NCI-H1436 (cell line): ENCODE measurements at regions not wholly inside any gene's neighbourhood (a gene's known extent, or its start where the extent isn't known, plus 50 kb on each side); places are given as distances from the start of the nearest gene placed in this dataset.
"Not testable (repeated sequence)": the region's sequence is repeated elsewhere in the genome, so short reads cannot be mapped to it uniquely, and the experiment has no call there.

ENCODE experiments used
- DNase-seq: peaks from one replicate; lab custom pipeline; 2025; lab: John Stamatoyannopoulos, UW

- DNase-seq, result peak; percentile 64
These were observed 174.2 kb downstream of the PTPRU start for GRCh38 chr1:29410476-29410875.

DNA sequence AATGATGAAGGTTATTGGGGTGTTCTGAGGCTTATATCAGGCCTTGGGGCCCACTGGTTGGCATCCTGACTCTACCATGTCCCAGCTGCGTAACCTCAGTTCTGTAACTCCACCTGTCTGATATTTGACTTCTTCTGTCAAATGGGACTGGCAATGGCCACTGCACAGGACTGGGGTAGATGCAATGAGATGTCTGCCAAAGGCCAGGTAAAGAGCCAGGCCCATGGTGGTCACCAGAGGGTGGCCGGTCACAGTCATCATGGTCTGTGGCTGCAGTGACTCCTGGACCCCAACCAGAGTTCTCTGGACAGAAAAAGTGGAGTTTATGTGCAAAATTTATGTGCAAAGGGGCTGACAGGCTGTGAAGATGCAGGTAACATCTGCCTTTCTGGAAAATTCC is 173.3 kb downstream of the PTPRU start:
- DNase-seq, result no peak

DNA sequence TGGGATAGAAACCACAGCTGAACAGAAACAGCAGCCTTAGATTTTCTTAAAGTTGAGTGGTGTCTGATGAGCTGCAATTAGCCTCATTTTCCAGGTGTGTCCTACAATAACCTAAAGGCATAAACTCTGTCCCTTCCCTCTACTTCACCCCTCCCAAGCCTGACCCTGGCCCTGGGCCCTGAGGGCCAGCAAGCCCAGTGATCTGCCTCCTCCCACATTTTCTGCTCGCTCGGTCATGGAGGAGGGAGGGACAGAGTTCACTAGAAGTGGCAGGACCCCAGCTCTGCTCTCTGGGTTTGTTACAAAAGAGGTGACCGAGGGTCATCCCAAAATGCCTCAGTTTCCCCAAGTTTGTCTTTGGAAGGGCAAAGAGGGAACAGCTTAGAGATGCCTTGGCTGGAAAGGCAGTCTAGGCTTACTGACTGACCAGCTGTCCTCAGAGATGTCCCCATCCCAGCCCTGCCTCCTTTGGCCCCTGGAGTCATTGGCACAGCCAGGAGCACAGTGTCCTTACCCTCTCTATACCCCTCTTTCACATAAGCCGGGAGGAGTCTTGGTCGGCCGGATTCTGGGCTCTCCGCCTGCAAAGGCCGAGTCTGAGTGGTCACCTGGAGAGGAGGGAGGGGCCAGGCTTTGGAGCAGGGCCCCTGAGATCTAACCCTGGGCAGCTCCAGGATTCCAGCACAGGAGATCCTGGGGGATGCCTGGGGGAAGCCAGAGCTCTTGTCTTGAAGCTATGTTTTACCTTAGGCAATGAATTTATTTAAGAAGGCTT is 172.7 kb downstream of the PTPRU start:
- no peak for DNase-seq

DNA sequence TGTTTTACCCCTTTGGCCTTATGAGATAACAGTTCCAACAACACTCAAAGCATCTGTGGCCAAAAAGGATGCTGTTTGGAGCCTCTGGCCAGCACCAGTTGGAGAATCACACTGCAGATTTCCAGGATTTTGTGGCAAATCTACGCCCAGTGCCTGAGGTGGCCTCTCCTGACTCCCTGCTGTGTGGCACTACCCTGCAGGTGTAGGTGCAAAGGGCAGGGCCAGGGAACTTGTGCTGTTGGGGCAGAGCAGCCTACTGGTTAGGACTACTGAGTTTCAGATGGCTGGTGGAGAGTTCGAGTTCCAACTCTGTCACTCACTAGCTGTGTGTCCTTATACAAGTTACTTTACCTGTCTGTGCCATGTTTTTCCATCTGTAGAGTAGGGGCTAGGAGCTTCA is 170.5 kb downstream of the PTPRU start:
- no peak for DNase-seq

DNA sequence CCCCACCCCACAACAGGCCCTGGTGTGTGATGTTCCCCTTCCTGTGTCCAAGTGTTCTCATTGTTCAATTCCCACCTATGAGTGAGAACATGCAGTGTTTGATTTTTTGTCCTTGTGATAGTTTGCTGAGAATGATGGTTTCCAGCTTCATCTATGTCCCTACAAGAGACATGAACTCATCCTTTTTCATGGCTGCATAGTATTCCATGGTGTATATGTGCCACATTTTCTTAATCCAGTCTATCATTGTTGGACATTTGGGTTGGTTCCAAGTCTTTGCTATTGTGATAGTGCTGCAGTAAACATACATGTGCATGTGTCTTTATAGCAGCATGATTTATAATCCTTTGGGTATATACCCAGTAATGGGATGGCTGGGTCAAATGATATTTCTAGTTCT is 163.9 kb downstream of the PTPRU start:
- not testable (repeated sequence) for DNase-seq

GRCh38 chr1:29399465-29399864 is 163.1 kb downstream of the PTPRU start:
- no peak for DNase-seq

DNA sequence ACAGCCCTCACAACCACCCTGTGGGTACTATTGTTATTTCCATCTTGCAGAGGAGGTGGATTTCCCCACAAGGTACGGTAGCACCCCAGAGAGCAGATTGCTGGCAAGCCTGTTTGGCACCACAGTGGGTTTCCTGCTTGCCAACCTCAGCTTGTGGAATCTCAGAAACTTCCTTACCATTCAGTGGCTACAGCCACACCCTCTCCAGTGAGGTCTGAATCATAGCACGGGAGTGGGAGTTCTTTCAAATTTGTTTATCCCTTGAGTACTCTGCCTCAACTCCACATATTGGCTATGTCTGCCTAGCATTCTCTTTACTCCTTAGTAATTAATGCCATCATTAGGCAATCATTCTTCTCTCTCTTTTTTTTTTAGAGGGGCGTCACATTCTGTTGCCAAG is 162.1 kb downstream of the PTPRU start:
- DNase-seq, result no peak

GRCh38 chr1:29397981-29398380 is 161.7 kb downstream of the PTPRU start:
- DNase-seq, result no peak

DNA sequence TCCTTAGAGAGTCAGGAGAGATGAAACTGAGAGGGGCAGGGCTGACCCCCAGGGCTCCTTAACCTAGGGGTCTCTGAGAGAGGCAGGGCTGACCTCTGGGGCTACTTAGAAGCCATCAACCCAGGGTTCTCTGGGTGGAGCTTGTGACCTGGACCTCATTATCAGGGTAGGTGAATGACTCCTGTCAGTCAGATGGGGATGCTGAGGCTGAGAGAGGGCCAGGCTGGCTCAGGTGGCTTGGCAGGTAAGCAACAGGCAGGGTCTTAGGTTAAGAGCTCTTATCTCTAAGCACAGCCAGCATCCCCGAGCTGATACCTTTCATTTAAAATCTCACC is 160.9 kb downstream of the PTPRU start:
- DNase-seq, result no peak

GRCh38 chr1:29396438-29397255 is 160.3 kb downstream of the PTPRU start:
- no peak for DNase-seq

GRCh38 chr1:29395736-29396437 is 159.6 kb downstream of the PTPRU start:
- no peak for DNase-seq

- no peak for DNase-seq
These were observed 158.4 kb downstream of the PTPRU start for GRCh38 chr1:29394521-29395225.

DNA sequence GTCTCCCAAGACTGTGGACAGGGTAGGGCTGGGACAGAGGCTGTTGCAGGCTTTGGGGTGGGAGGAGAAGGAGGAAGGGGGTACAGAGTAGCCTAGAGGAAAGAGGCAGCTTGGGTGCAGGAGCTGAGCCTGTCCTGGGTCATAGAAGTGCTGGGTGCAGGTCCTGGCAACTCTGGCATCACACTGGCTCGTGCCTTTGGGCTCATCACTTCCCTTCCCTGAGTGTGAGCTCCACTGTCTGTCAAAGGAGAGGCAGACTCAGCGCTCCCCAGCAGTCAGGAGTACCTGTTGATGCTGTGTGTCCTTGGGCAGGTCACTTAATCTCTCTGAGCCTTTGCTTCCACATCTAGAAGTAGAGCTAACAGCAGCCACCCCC is 157.1 kb downstream of the PTPRU start:
- DNase-seq, result no peak

- no peak for DNase-seq
These were observed 156.4 kb downstream of the PTPRU start for GRCh38 chr1:29392486-29393450.

DNA sequence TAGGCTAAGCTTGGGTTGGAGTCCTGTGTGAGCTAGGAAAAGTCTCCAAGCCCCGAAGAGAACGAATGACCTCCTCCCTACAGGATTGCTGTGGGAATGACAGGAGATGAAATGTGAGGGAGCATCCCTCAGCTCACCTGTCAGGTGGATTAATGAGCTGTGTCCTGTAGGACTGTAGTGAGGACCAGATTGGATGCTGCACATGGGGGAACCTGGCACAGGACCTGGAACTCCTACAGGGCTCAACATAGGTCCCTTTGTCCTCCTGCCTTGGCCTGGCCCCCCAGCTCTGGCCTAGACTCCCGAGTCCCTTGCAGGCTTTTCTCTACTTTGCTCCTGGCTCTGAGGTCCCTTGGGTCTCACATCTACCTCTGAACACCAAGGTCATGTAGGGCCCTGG is 155.7 kb downstream of the PTPRU start:
- no peak for DNase-seq

DNA sequence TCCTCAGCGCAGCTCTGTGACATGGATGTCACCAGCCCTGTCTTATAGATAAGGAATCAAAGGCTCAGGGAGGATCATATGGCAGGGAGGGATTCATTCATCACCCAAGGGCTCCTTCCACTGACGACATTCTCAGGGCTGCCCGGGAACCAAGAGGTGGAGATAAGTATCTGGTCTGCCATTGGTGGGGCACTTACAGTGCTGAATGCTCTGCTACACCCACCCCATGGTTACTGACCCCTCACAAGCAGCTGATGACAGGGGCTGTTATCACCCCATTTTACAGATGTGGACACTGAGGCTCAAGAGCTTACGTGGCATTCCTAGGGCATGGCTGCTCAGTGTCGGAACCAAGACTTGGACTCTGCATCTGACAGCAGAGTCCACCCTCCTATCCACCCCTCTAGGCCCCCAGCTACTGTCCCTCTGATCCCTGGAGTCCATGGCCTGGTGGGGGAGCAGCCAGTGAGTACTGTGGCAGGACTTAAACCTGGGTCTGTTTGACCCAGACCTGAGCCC is 155.1 kb downstream of the PTPRU start:
- no peak for DNase-seq

DNA sequence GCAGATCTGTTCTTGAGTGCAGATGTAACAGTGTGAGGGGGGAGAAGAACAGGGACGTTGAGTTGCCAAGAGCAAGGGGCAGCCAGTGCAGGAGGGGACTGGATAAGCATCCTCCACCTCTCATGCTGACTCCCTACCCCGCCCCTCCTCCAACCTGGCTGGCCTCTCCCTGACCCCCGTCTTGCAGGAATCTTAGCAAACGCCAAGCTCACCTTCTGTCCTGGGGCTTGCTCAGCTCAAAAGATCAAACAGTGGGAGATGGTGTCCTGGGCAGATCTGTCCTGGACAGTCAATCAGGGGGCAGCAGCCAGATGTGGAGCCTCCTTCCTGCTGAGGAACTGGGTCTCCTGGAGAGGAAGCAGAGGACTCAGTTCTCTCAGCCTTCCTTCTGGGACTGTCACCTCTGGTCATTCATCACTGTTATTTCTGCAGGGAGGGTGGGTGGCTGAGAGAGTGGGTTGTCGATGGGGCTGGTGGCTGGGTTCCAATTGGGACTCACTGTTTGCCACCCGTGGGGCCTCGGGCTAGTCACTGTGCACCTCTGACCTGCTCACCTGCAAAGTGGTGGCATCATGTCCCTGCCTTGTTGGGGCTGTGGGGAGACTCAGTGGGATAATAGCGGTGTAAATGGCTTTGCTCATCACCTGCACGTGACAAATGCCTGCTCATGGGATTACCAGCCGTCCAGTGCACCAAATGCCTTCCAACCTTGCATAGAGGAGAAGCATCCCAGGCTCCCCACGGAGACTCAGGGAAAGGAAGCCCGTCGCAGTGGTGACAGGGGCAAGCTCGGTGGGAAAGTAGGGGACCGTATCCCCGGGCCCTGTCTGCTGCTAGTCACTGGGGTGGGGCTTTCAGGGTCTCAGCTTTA is 154.4 kb downstream of the PTPRU start:
- no peak for DNase-seq

GRCh38 chr1:29390075-29390474 is 153.8 kb downstream of the PTPRU start:
- DNase-seq, result no peak

GRCh38 chr1:29389533-29390041 is 153.3 kb downstream of the PTPRU start:
- no peak for DNase-seq

- DNase-seq, result no peak
These were observed 152.6 kb downstream of the PTPRU start for GRCh38 chr1:29388884-29389283.
